ENCODE measurements at regions not wholly inside any gene's neighbourhood (a gene's known extent, or its start where the extent isn't known, plus 50 kb on each side); places are given as distances from the start of the nearest gene placed in this dataset.

- no peak for DNase-seq
- TF ChIP-seq CTCF (IDR thresholded peaks at IDR 0.05; ENCODE audit: low read depth, low read length) = no peak
- Histone ChIP-seq H3K36me3 (no peaks in the 10 kb centered on the region), H3K27ac (no peak overlapping the region), H3K9me3 (ENCODE audit: severe bottlenecking) (peaks cover 6% of the 10 kb centered on the region), H3K27me3 (ENCODE audit: insufficient read depth, low read depth, severe bottlenecking) (no peaks in the 10 kb centered on the region), H3K4me3 (ENCODE audit: low read depth, low read length) (no peak overlapping the region)
Measured at GRCh38 chr1:219039017-219039681, 134.5 kb upstream of the LYPLAL1 start.

- peaks cover 6% of the 10 kb centered on the region for H3K9me3 ChIP-seq (ENCODE audit: severe bottlenecking)
- TF ChIP-seq CTCF (IDR thresholded peaks at IDR 0.05; ENCODE audit: low read depth, low read length) = no peak
- H3K27ac ChIP-seq = no peak overlapping the region
- H3K4me3 ChIP-seq (ENCODE audit: low read depth, low read length) = no peak overlapping the region
- DNase-seq = no peak
- no peaks in the 10 kb centered on the region for H3K27me3 ChIP-seq (ENCODE audit: insufficient read depth, low read depth, severe bottlenecking)
- no peaks in the 10 kb centered on the region for H3K36me3 ChIP-seq
Measured at GRCh38 chr1:219039682-219040154, 134.0 kb upstream of the LYPLAL1 start.

- no peak overlapping the region for H3K27ac ChIP-seq
- no peak for TF ChIP-seq CTCF (IDR thresholded peaks at IDR 0.05; ENCODE audit: low read depth, low read length)
- peaks cover 6% of the 10 kb centered on the region for H3K9me3 ChIP-seq (ENCODE audit: severe bottlenecking)
- H3K27me3 ChIP-seq (ENCODE audit: insufficient read depth, low read depth, severe bottlenecking) = no peaks in the 10 kb centered on the region
- no peaks in the 10 kb centered on the region for H3K36me3 ChIP-seq
- no peak for DNase-seq
- no peak overlapping the region for H3K4me3 ChIP-seq (ENCODE audit: low read depth, low read length)
Measured at GRCh38 chr1:219040291-219040690, 133.4 kb upstream of the LYPLAL1 start.

GRCh38 chr1:219041141-219041540 is 132.5 kb upstream of the LYPLAL1 start:
- no peak overlapping the region for H3K4me3 ChIP-seq (ENCODE audit: low read depth, low read length)
- no peak for TF ChIP-seq CTCF (IDR thresholded peaks at IDR 0.05; ENCODE audit: low read depth, low read length)
- peaks cover 6% of the 10 kb centered on the region for H3K9me3 ChIP-seq (ENCODE audit: severe bottlenecking)
- no peaks in the 10 kb centered on the region for H3K36me3 ChIP-seq
- no peak for DNase-seq
- no peaks in the 10 kb centered on the region for H3K27me3 ChIP-seq (ENCODE audit: insufficient read depth, low read depth, severe bottlenecking)
- H3K27ac ChIP-seq = no peak overlapping the region

GRCh38 chr1:219041818-219042217 is 131.9 kb upstream of the LYPLAL1 start:
- Histone ChIP-seq H3K36me3 (no peaks in the 10 kb centered on the region), H3K27me3 (ENCODE audit: insufficient read depth, low read depth, severe bottlenecking) (no peaks in the 10 kb centered on the region)

More at GRCh38 chr1:219041818-219042217, 131.9 kb upstream of the LYPLAL1 start:
- Histone ChIP-seq H3K27ac (no peak overlapping the region), H3K4me3 (ENCODE audit: low read depth, low read length) (no peak overlapping the region), H3K9me3 (ENCODE audit: severe bottlenecking) (peaks cover 6% of the 10 kb centered on the region)
- TF ChIP-seq CTCF (IDR thresholded peaks at IDR 0.05; ENCODE audit: low read depth, low read length) = no peak
- no peak for DNase-seq
